ENCODE measurements at regions not wholly inside any gene's neighbourhood (a gene's known extent, or its start where the extent isn't known, plus 50 kb on each side); places are given as distances from the start of the nearest gene placed in this dataset.

GRCh38 chr6:168934660-168935627 lies 318.7 kb downstream of the THBS2 start:
- TF ChIP-seq CTCF (conservative IDR thresholded peaks at IDR 0.05) (no peak), EZH2 (IDR thresholded peaks at IDR 0.05; ENCODE audit: low read depth) (no peak)
